ENCODE measurements at regions not wholly inside any gene's neighbourhood (a gene's known extent, or its start where the extent isn't known, plus 50 kb on each side); places are given as distances from the start of the nearest gene placed in this dataset.

DNA sequence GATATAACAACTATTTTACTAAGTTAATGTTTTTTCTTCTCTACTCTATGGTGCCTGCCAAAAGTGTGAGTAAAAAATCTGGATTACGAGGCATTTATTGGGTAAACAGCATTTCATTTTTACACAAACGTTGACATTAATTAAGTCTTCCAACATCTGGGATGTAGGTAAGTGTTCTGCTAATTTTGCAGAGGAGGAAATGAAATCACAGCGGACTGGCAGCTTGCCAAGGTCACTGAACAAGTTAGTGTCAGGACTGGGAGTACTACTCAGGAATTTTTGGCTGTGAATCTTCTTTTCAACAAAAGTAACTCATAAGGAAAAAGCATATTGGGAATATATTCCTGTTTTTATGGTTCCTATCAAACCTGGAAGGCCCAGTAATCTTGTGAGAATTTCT lies 612.1 kb upstream of the FZD8 start:
- TF ChIP-seq JUN (IDR thresholded peaks at IDR 0.05; ENCODE audit: borderline replicate concordance, insufficient read depth, insufficient read length, low read depth) (no peak), POLR2A (IDR thresholded peaks at IDR 0.05; ENCODE audit: low read depth, low read length) (no peak), MYC (IDR thresholded peaks at IDR 0.05; ENCODE audit: low read depth, low read length) (no peak), CTCF (IDR thresholded peaks at IDR 0.05; ENCODE audit: extremely low read depth in 1 of 2, insufficient read depth in 1 of 2, low read depth in 1 of 2, low read length in 2 of 2) (no peak), GATA2 (IDR thresholded peaks at IDR 0.05; ENCODE audit: insufficient read depth, insufficient read length, low read depth, low read length) (no peak), FOS (IDR thresholded peaks at IDR 0.05; ENCODE audit: borderline replicate concordance, insufficient read depth, low read length) (no peak), EZH2 (IDR thresholded peaks at IDR 0.05; ENCODE audit: borderline replicate concordance, low read depth, low read length, severe bottlenecking) (no peak), POLR2AphosphoS5 (IDR thresholded peaks at IDR 0.05; ENCODE audit: insufficient read depth, low read depth, low read length) (no peak)
- TF ChIP-seq, protein P1, sequence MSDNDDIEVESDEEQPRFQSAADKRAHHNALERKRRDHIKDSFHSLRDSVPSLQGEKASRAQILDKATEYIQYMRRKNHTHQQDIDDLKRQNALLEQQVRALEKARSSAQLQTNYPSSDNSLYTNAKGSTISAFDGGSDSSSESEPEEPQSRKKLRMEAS (IDR thresholded peaks at IDR 0.05; ENCODE audit: insufficient read depth, insufficient read length) = no peak
- no peaks in the 10 kb centered on the region for H3K27me3 ChIP-seq (ENCODE audit: control insufficient read depth in 2 of 2, insufficient read depth in 2 of 2, low read length in 2 of 2)

More for the DNA sequence above, 612.1 kb upstream of the FZD8 start:
- H3K9me1 ChIP-seq (replicated peaks; ENCODE audit: control insufficient read depth, extremely low read depth, insufficient read depth, low read length) = no peaks in the 10 kb centered on the region
- H3K9ac ChIP-seq (replicated peaks; ENCODE audit: extremely low read depth, insufficient read depth, low read length) = no peak overlapping the region
- peak; percentile 64 for DNase-seq (ENCODE audit: low read depth, low spot score)
- FAIRE-seq = peak; percentile 24
- H3K4me1 ChIP-seq (ENCODE audit: control insufficient read depth, extremely low read depth, insufficient read depth, low read length) = peaks cover 4% of the 10 kb centered on the region
- CTCF ChIA-PET = no interaction called here
- H3K79me2 ChIP-seq (ENCODE audit: control insufficient read depth, insufficient read depth, low read length) = no peaks in the 10 kb centered on the region
- H3K27ac ChIP-seq (ENCODE audit: insufficient read depth, low read depth, low read length) = no peak overlapping the region
- no peak overlapping the region for H2AFZ ChIP-seq (ENCODE audit: low read depth, low read length)
- dilution Hi-C loops (cut with MboI; ENCODE audit: extremely low pct_ligation_motif_present, low sequenced_read_pairs) (no loop called here), intact Hi-C loops (cut with micrococcal nuclease) (no loop called here)
- no peaks in the 10 kb centered on the region for H4K20me1 ChIP-seq (replicated peaks; ENCODE audit: control insufficient read depth, extremely low read depth, insufficient read depth, low read length)
- no peaks in the 10 kb centered on the region for H3K36me3 ChIP-seq (ENCODE audit: control insufficient read depth in 2 of 2, extremely low read depth in 1 of 2, insufficient read depth in 2 of 2, low read length in 2 of 2)
- no peaks in the 10 kb centered on the region for H3K9me3 ChIP-seq (replicated peaks; ENCODE audit: control insufficient read depth, insufficient read depth, low read length)
- BruUV-seq (replicated peaks) = no TSS peak
- POLR2A ChIA-PET = no interaction called here
- no peak overlapping the region for H3K4me2 ChIP-seq (ENCODE audit: insufficient read depth, low read length)
- H3K4me3 ChIP-seq (replicated peaks in 1 of 3; ENCODE audit: insufficient read depth in 1 of 3, low read depth in 1 of 3, low read length in 3 of 3) = no peak overlapping the region

Data from endothelial cell of umbilical vein (primary cell).